Epithelial cell of proximal tubule (primary cell): ENCODE measurements at regions not wholly inside any gene's neighbourhood (a gene's known extent, or its start where the extent isn't known, plus 50 kb on each side); places are given as distances from the start of the nearest gene placed in this dataset.

Experiments
- DNase-seq: peaks from one replicate; pipeline ENCODE4 v3.0.0-alpha.2; 2011; ENCODE audit warnings: low read depth
- H3K4me3 ChIP-seq: 2 replicates; pipeline ENCODE4 v1.5.1; 2011; ENCODE audit warnings: low read depth, mild to moderate bottlenecking, low read length
- CTCF ChIP-seq: conservative IDR thresholded peaks from 2 replicates; pipeline ENCODE4 v1.5.1; 2012; ENCODE audit warnings: low read depth, mild to moderate bottlenecking, low read length

- no peak overlapping the region for H3K4me3 ChIP-seq
- TF ChIP-seq CTCF: no peak
- DNase-seq: no peak
Measured at GRCh38 chr14:66105815-66106214, 380.4 kb upstream of the CCDC196 start.

GRCh38 chr14:66109426-66109825 lies 376.7 kb upstream of the CCDC196 start:
- no peak for DNase-seq
- peak; percentile 8 for TF ChIP-seq CTCF
- no peak overlapping the region for H3K4me3 ChIP-seq

DNA sequence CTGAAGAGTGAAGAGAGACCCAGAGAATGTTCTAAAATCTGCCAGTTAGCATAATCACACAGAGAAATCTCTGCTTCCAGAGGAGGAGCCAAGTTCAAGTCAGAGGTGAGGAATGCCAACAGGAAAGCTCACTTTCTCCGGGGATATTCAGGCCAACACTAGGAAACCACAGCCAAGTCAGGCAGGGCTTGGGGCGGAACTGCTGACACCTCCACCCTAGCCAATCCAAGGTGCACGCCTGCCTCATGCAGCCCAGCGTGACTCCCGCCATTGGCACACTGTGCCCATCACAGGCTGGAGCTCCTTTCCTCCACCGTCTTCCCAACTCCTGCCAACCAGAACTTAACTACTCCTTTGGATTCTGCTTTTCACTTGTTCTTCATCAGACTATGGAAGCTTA lies 374.3 kb upstream of the CCDC196 start:
- no peak overlapping the region for H3K4me3 ChIP-seq
- no peak for DNase-seq
- no peak for TF ChIP-seq CTCF

DNA sequence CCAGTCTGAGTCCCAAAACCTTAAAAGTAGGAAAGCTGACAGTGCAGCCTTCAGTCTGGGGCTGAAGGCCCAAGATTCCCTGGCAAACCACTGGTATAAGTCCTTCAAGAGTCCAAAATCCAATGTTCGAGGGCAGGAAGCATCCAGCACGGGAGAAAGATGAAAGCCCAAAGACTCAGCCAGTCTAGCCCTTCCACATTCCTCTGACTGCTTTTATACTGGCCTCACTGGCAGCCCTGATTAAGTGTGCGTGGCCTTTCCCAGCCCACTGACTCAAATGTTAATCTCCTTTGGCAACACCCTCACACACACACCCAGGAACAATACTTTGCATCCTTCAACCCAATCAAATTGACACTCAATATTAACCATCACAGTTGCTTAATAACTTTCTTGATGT lies 372.1 kb upstream of the CCDC196 start:
- no peak overlapping the region for H3K4me3 ChIP-seq
- TF ChIP-seq CTCF: no peak

GRCh38 chr14:66115740-66116502 lies 370.2 kb upstream of the CCDC196 start:
- TF ChIP-seq CTCF: no peak
- H3K4me3 ChIP-seq: no peak overlapping the region
- no peak for DNase-seq

More for the DNA sequence above, 372.1 kb upstream of the CCDC196 start:
- no peak for DNase-seq

DNA sequence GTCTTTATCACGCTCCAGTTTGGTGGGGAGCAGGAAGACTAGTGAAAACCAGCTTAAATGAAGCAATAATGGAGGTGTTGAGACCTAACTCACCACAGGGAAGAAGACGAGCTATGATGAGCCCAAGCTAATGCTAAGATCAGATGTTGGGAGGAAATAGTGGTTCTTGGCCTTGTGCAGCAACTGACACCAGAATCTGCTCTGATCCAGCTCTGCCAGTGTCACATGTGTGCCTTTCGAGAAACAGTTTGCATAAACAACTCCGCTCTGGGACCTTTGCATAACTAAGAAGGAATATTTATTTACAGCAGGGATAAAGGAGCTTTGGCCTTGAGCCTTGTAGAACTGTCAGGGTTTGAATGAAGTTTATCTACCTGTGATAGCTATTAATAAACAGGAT lies 369.4 kb upstream of the CCDC196 start:
- no peak for DNase-seq
- no peak for TF ChIP-seq CTCF
- no peak overlapping the region for H3K4me3 ChIP-seq

DNA sequence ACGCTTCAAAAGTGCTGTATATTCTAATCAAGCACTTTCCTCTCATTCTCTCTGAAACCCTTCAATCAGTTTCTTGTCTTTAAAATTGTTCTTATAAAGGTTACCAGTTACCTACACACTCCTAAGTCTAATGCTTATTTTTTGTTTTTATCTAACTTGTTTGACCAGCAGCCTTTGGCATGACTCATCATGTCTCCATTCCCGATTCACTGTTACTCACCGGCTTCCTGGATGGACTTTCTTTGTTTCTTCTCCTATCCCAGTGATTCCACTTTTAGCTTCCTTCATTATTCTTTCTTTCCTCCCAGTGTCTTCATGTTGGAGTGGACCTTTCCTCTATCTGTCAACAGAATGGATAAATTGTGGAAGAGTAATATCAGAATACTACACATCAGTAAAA lies 368.6 kb upstream of the CCDC196 start:
- DNase-seq: no peak
- TF ChIP-seq CTCF: no peak

More for the DNA sequence above, 368.6 kb upstream of the CCDC196 start:
- no peak overlapping the region for H3K4me3 ChIP-seq
